Fibroblast of lung (primary cell): ENCODE measurements at regions not wholly inside any gene's neighbourhood (a gene's known extent, or its start where the extent isn't known, plus 50 kb on each side); places are given as distances from the start of the nearest gene placed in this dataset.

Experiments
- EZH2 ChIP-seq: IDR thresholded peaks from 2 replicates; pipeline ENCODE4 v1.5.1; 2012; ENCODE audit warnings: low read length, control low read depth, mild to moderate bottlenecking; ENCODE audit errors: missing control alignments
- TF ChIP-seq, protein P1 (sequence below), 2 donors: IDR thresholded peaks in 1 of 2; conservative IDR thresholded peaks in 1 of 2; 1 replicate in 1 of 2; 2 replicates in 1 of 2; pipeline ENCODE4 v1.5.1; 2011 to 2012; ENCODE audit warnings: low read length in 2 of 2, control low read depth in 1 of 2, inconsistent platforms in 1 of 2, low read depth in 1 of 2, mild to moderate bottlenecking in 1 of 2

DNA sequence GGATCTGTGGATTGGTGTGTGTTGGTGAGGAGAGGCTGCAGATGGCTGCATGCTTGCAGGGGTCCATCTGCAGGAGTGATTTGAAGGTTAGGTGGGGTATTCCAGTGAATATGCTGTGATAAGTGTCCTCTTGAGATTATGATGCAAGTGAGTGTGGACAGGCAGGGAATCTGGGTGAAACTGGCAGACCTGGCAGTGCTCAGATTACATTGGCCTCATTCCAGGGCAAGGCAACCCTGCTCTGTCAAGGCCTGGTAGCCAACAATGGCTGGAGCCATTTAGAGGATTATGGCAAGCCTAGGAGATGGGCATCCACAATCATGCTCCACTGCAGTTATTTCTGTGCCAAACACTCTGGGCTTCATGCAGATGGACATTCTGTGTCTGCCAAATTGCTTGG lies 113.9 kb downstream of the RTL3 start:
- TF ChIP-seq, protein P1, sequence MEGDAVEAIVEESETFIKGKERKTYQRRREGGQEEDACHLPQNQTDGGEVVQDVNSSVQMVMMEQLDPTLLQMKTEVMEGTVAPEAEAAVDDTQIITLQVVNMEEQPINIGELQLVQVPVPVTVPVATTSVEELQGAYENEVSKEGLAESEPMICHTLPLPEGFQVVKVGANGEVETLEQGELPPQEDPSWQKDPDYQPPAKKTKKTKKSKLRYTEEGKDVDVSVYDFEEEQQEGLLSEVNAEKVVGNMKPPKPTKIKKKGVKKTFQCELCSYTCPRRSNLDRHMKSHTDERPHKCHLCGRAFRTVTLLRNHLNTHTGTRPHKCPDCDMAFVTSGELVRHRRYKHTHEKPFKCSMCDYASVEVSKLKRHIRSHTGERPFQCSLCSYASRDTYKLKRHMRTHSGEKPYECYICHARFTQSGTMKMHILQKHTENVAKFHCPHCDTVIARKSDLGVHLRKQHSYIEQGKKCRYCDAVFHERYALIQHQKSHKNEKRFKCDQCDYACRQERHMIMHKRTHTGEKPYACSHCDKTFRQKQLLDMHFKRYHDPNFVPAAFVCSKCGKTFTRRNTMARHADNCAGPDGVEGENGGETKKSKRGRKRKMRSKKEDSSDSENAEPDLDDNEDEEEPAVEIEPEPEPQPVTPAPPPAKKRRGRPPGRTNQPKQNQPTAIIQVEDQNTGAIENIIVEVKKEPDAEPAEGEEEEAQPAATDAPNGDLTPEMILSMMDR (conservative IDR thresholded peaks at IDR 0.05 in 1 of 2, IDR thresholded peaks at IDR 0.05 in 1 of 2; ENCODE audit: low read depth in 1 of 2, low read length in 2 of 2): no peak
- no peak for TF ChIP-seq EZH2
